ENCODE measurements at regions not wholly inside any gene's neighbourhood (a gene's known extent, or its start where the extent isn't known, plus 50 kb on each side); places are given as distances from the start of the nearest gene placed in this dataset.

GRCh38 chr1:195529881-195530280, 1078.4 kb downstream of the KCNT2 start:
- no peak for TF ChIP-seq POLR2AphosphoS5 (IDR thresholded peaks at IDR 0.05; ENCODE audit: low read depth, low read length)
- TF ChIP-seq TAF1 (IDR thresholded peaks at IDR 0.05; ENCODE audit: borderline replicate concordance, insufficient read depth, low read length) = no peak
- TF ChIP-seq FOXP2 (optimal IDR thresholded peaks at IDR 0.05; ENCODE audit: borderline replicate concordance, extremely low read depth, extremely low read length, insufficient read depth) = no peak
